Stimulated activated CD4-positive, alpha-beta T cell treated with anti-CD3 and anti-CD28 coated beads, Interleukin-1b, Interleukin-23, amount 100 ng/mL, for 24 hours (primary cell): ENCODE measurements at regions not wholly inside any gene's neighbourhood (a gene's known extent, or its start where the extent isn't known, plus 50 kb on each side); places are given as distances from the start of the nearest gene placed in this dataset.
"Not testable (repeated sequence)": the region's sequence is repeated elsewhere in the genome, so short reads cannot be mapped to it uniquely, and the experiment has no call there.

Experiments
- DNase-seq, 4 experiments: peaks; one replicate each; pipeline ENCODE4 v3.0.0-alpha.2; 2020; ENCODE audit warnings: low read depth in 4 of 4, low spot score in 1 of 4

GRCh38 chr2:158866082-158866481 lies 71.0 kb downstream of the DAPL1 start:
- not testable (repeated sequence) for DNase-seq

DNA sequence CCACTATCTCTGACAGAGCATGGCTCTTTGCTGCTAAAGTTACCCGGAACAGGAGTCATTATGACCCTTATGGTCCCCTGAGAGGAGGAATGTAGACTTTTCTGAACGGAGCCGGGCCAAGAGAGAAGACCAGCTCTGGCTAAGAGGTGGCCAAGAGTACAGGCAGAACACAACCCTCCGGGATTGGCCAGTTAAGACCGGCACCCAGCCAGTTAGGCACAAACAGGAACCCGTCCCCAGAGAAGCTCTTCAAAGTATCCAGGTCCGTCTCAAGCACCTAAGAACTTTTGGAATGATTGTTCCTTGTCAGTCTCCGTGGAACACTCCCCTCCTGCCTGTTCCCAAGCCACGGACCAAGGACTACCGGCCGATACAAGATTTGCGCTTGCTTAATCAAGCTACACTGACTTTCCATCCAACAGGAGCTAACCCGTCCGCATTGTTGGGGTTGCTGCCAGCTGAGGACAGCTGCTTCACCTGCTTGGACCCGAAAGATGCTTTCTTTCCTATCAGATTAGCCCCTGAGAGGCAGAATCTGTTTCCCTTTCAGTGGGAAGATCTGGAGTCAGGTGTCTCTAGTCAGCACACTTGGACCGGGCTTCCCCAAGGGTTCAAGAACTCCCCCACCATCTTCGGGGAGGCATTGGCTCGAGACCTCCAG lies 72.5 kb downstream of the DAPL1 start:
- DNase-seq = not testable (repeated sequence)

DNA sequence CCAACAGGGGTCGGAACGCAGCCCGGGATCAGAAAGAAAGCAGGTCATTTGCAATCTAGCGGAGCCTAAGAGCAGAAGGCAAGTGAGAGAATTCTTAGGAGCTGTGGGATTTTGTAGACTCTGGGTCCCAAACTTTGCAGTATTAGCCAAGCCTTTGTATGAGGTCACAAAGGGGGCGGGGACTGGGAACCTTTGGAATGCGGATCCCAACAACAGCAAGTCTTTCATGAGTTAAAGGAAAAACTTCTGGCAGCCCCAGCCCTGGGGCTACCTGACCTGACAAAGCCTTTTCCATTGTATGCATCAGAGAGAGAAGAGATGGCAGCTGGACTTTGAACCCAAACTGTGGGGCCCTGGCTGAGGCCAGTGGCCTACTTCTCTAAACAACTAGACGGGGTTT lies 73.3 kb downstream of the DAPL1 start:
- DNase-seq = not testable (repeated sequence)

- DNase-seq = not testable (repeated sequence)
Measured at GRCh38 chr2:158869122-158869521, 74.0 kb downstream of the DAPL1 start.

GRCh38 chr2:158869609-158870008 lies 74.5 kb downstream of the DAPL1 start:
- DNase-seq = not testable (repeated sequence)

DNA sequence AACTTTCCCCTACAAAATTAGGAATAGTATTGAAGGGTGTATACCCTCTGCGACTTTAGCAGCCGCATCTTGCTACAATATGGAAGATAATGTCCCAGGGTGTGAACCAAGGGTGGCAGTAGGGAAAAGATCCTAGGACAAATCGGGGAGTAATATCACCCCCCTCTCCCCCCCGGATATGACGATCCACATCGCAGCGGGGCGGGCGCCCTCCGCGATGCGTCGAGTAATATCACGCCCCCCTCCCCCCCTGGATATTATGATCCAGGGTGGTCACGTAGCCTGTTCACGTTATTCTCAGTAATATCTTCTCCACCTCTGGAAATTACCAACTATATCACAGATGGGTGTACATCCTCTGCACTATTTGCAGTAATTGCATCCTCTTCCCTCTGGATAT lies 82.9 kb downstream of the DAPL1 start:
- DNase-seq = no peak

- DNase-seq = no peak
Measured at GRCh38 chr2:158879229-158879903, 84.2 kb downstream of the DAPL1 start.

- no peak for DNase-seq
Measured at GRCh38 chr2:158882297-158882696, 86.1 kb upstream of the TANC1 start.

GRCh38 chr2:158884552-158884951 lies 83.9 kb upstream of the TANC1 start:
- not testable (repeated sequence) for DNase-seq

DNA sequence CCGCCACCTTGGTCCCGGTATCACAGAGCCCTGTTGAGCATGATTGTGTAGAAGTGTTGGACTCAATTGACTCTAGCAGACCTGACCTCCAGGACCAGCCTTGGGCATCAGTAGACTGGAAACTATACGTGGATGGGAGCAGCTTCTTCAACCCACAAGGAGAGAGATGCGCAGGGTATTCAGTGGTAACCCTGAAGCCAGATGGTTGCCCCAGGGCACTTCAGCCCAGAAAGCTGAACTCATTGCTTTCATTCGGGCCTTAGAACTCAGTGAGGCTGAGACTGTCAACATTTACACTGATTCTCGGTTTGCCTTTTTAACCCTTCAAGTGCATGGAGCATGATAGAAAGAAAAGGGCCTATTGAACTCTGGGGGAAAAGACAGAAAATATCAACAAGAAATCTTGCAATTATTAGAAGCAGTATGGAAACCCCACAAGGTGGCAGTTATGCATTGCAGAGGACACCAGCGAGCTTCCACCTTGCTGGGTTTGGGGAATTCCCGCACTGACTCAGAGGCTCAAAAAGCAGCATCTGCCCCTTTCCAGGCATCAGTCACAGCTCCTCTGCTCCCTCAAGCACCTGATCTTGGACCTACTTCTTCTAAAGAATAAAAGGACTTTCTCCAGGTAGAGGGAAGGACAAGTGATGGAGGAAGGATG lies 83.3 kb upstream of the TANC1 start:
- DNase-seq = peak in 2 of 4 experiments; percentile 18 to 38

GRCh38 chr2:158885679-158886050 lies 82.8 kb upstream of the TANC1 start:
- not testable (repeated sequence) for DNase-seq

GRCh38 chr2:158889135-158889853 lies 79.1 kb upstream of the TANC1 start:
- no peak for DNase-seq

- DNase-seq = no peak
Measured at GRCh38 chr2:158890296-158890905, 78.0 kb upstream of the TANC1 start.

DNA sequence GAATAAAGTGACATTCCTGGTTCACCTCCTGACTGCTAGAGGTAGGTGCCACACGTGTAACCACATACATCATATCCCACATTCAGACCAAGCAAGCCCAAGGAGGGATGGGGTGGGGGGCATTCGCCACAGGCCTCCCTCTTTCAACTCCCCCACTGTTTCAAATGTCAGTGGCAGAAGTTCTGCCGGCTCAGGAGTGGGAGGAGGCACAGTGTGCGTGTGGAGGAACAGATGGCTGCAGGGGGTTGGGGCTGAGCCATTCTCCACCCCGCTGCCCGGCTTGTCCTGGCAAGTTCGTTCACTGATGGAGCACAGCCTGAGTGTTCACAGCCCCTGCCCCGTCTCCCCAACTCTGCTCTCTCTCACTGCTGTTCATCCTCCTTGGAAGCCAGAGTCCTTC lies 75.4 kb upstream of the TANC1 start:
- DNase-seq = no peak

DNA sequence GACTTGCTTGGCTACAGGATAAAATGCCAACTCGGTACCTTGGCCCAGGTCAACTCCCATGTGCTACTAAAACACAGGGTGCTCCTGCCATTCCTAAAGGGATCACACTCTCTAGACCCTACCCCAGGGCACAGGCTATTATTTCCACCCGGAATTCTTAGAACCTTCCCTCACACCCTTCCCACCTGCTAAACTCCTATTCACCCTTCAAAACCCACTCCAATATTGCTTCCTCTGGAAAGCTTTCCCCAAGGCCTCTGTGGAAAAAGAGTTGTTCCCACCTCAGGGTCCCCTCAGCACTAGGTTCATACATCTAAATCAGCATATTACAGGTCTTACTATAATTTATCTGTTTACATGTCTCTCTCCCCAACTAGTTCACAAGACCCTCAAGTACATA lies 75.0 kb upstream of the TANC1 start:
- DNase-seq = no peak

GRCh38 chr2:158894078-158894477 lies 74.4 kb upstream of the TANC1 start:
- DNase-seq = no peak

DNA sequence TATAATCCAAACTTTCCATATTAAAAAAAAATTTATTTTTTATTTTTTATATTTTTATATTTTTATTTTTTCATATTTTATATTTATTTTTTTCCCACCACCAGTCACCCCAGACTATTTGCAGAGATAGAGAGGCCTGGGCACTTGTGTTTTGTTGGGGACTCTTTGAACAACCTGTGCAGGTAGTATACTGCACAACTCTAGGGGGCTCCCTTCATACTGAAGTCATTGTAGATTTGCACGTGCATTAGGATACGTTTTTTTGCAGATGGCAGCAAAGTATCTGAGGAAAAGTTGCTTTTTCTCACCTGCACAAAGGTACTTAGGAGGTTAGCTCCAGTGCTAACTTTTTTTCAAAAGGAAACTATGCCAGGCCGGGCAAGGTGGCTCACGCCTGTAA lies 73.9 kb upstream of the TANC1 start:
- DNase-seq = no peak

- DNase-seq = no peak
Measured at GRCh38 chr2:158900345-158900744, 68.1 kb upstream of the TANC1 start.

DNA sequence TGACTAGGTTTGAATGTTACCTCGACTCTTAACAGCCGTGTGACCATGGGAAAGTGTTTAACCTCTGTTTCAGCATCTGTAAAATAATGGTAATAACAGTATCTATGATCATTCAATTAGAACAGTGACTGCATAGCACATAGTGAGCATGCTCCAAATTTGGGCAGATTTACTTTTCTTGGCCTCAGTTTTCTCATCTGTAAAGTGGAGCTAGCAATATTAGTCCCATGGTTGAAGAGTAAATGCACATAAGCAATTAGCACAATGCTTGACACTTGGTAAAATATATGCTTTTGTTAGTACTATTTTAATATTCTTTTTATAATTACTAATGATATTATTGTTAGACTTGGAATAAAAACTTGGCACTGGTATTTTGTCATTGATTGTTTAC lies 66.4 kb upstream of the TANC1 start:
- DNase-seq = no peak

GRCh38 chr2:158903711-158904405 lies 64.6 kb upstream of the TANC1 start:
- no peak for DNase-seq
